ENCODE measurements at regions not wholly inside any gene's neighbourhood (a gene's known extent, or its start where the extent isn't known, plus 50 kb on each side); places are given as distances from the start of the nearest gene placed in this dataset.

DNA sequence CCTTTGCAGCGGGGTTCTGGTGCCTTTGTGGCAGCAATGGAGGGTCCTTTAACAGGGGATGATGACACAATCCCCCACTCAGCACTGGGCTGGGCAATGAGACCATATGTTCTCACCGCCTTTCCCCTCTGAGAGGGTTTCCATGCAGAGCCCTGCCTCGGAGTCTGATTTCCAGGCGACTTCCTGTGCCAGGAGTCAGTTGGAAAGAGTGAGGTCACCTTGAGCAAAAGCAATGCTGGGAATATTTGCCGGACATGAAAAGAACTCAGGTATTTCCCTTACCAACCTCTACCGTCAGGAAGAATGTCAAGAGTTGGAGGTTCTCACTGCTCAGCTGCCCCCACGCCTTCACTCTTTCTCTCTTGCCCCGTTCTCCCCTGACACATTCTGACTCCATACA, 284.2 kb upstream of the IRX1 start:
- TF ChIP-seq, protein P1, sequence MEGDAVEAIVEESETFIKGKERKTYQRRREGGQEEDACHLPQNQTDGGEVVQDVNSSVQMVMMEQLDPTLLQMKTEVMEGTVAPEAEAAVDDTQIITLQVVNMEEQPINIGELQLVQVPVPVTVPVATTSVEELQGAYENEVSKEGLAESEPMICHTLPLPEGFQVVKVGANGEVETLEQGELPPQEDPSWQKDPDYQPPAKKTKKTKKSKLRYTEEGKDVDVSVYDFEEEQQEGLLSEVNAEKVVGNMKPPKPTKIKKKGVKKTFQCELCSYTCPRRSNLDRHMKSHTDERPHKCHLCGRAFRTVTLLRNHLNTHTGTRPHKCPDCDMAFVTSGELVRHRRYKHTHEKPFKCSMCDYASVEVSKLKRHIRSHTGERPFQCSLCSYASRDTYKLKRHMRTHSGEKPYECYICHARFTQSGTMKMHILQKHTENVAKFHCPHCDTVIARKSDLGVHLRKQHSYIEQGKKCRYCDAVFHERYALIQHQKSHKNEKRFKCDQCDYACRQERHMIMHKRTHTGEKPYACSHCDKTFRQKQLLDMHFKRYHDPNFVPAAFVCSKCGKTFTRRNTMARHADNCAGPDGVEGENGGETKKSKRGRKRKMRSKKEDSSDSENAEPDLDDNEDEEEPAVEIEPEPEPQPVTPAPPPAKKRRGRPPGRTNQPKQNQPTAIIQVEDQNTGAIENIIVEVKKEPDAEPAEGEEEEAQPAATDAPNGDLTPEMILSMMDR (IDR thresholded peaks at IDR 0.05): no peak
- no peak for TF ChIP-seq POLR2A (IDR thresholded peaks at IDR 0.05)

Data from sigmoid colon (tissue), 3 donors.